Caco-2 (cell line): ENCODE measurements at regions not wholly inside any gene's neighbourhood (a gene's known extent, or its start where the extent isn't known, plus 50 kb on each side); places are given as distances from the start of the nearest gene placed in this dataset.

Source experiments
- BruUV-seq: library from RNA; stranded (reverse); fragments of 400-500 nt; replicated peaks from 2 replicates; lab custom pipeline; 2021; lab: Mats Ljungman, UMichigan
- CTCF ChIA-PET: fragments of 300-600 bp; sonication (Branson Sonifier 250); formaldehyde crosslinking; loops from one replicate; lab custom pipeline; 2022; ENCODE audit warnings: antibody characterized with exemption; lab: Charles Lee
- POLR2A ChIA-PET: fragments of 300-600 bp; sonication (Branson Sonifier 250); formaldehyde crosslinking; loops from one replicate; lab custom pipeline; 2022; ENCODE audit warnings: antibody characterized with exemption; lab: Charles Lee
- DNase-seq, 2 experiments: peaks; one replicate each; pipeline versions ENCODE4 v3.0.0 to v3.0.0-alpha.2; 2020 to 2022
- H3K27me3 ChIP-seq: replicated peaks from 2 replicates; pipeline ENCODE4 v1.6.0; 2011; ENCODE audit warnings: low read length; ENCODE audit not compliant: control insufficient read depth, insufficient read depth
- H3K36me3 ChIP-seq: 2 replicates; pipeline ENCODE4 v1.5.1; 2011; ENCODE audit warnings: low read length; ENCODE audit not compliant: control insufficient read depth, insufficient read depth
- H3K4me1 ChIP-seq: fragments of 250-450 bp; sonication (Bioruptor Pico); 2 replicates; pipeline ENCODE4 v1.5.1; 2020; ENCODE audit warnings: mild to moderate bottlenecking
- H3K4me3 ChIP-seq: 2 replicates; pipeline ENCODE4 v1.5.1; 2011; ENCODE audit warnings: low read depth, mild to moderate bottlenecking, control low read depth, low read length
- H3K9me3 ChIP-seq: fragments of 250-450 bp; sonication (Bioruptor Pico); 2 replicates; pipeline ENCODE4 v1.5.1; 2020; ENCODE audit warnings: mild to moderate bottlenecking, moderate library complexity
- H3K27ac Mint-ChIP-seq: one replicate; pipeline ENCODE4 v1.8.0; 2022; ENCODE audit warnings: mixed read lengths; ENCODE audit not compliant: unreplicated experiment
- H3K27me3 Mint-ChIP-seq: one replicate; pipeline ENCODE4 v1.8.0; 2022; ENCODE audit warnings: mixed read lengths; ENCODE audit not compliant: insufficient read depth, unreplicated experiment
- H3K36me3 Mint-ChIP-seq: one replicate; pipeline ENCODE4 v1.8.0; 2022; ENCODE audit warnings: mild to moderate bottlenecking, mixed read lengths; ENCODE audit not compliant: insufficient read depth, unreplicated experiment
- H3K4me1 Mint-ChIP-seq: one replicate; pipeline ENCODE4 v1.8.0; 2022; ENCODE audit warnings: low read depth, mixed read lengths; ENCODE audit not compliant: unreplicated experiment
- H3K4me3 Mint-ChIP-seq: one replicate; pipeline ENCODE4 v1.8.0; 2022; ENCODE audit warnings: mild to moderate bottlenecking, moderate library complexity, mixed read lengths; ENCODE audit not compliant: unreplicated experiment
- H3K9me3 Mint-ChIP-seq: one replicate; pipeline ENCODE4 v1.8.0; 2022; ENCODE audit warnings: mixed read lengths; ENCODE audit not compliant: unreplicated experiment
- CTCF ChIP-seq, 2 experiments: fragments of 200-600 bp in 1 of 2; IDR thresholded peaks; 1 replicate in 1 of 2; 2 replicates in 1 of 2; pipeline versions ENCODE4 v1.5.1 to v1.8.0; 2011 to 2022; ENCODE audit warnings: antibody characterized with exemption in 1 of 2, control low read depth in 1 of 2, inconsistent platforms in 1 of 2, low read depth in 1 of 2, low read length in 1 of 2, mild to moderate bottlenecking in 1 of 2, moderate library complexity in 1 of 2; ENCODE audit not compliant: insufficient read depth in 1 of 2, severe bottlenecking in 1 of 2, unreplicated experiment in 1 of 2
- intact Hi-C: fragments of 100-400 bp; cut with micrococcal nuclease; formaldehyde crosslinking; loops from one replicate; pipeline ENCODE4 v1.10.0; 2022; ENCODE audit not compliant: unreplicated experiment

- Mint-ChIP-seq H3K27me3 (no peaks in the 10 kb centered on the region), H3K36me3 (peaks cover 6% of the 10 kb centered on the region), H3K27ac (no peak overlapping the region), H3K4me1 (peaks cover 13% of the 10 kb centered on the region), H3K9me3 (peaks cover 10% of the 10 kb centered on the region), H3K4me3 (no peak overlapping the region)
- intact Hi-C loops = loop anchor here (2.0 kb wide), 1 partner anchor 737 kb away; no protein-coding TSS in a partner anchor
- no peak for DNase-seq
- no TSS peak for BruUV-seq
- Histone ChIP-seq H3K27me3 (no peaks in the 10 kb centered on the region), H3K36me3 (no peaks in the 10 kb centered on the region), H3K4me1 (peaks cover 36% of the 10 kb centered on the region), H3K9me3 (peaks cover 2% of the 10 kb centered on the region; the same call in 1 of the 2 replicates), H3K4me3 (no peak overlapping the region)
- TF ChIP-seq CTCF (IDR thresholded peaks at IDR 0.05; ENCODE audit: insufficient read depth in 1 of 2, low read depth in 1 of 2, low read length in 1 of 2, severe bottlenecking in 1 of 2, unreplicated experiment in 1 of 2) = no peak
- ChIA-PET CTCF (no interaction called here), POLR2A (no interaction called here)
These were observed 147.8 kb upstream of the MMADHC start for GRCh38 chr2:149735237-149735958.

DNA sequence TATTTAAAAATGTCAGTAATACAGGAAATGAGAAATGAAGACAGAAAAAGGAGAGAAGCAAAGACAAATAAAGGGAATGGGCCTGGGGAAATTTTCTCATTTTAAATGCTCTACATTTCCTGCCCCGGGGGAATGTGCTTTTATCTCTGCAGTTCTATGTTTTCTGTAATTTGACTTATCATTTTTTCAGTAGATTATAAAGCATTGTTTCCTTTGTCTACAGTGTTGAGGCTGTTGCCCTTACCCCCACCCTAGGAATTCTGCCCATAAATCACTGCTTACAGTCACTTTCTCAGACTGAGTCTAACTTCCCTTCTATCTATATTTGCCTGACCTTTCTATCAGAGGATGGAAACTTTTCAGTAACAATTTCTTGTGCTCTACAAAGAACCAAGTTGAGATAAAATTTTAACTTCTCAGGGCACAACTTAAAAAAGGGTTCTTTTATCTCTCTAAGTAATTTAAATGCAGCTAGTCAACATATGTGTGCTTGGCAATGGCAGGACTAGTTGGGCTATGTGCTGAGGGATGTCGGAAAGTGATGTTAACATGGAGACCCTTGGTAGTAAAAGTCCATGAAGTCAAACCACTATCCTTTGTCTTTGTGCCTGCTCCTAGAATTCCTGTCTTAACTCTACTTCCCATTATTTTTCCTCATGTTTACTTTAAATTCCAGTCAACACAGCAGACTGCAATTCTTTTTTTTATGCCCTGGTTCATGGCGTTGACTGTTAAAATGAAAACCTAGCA lies 146.5 kb upstream of the MMADHC start:
- intact Hi-C loops = loop anchor here (2.0 to 5.0 kb wide), 3 partner anchors 253 to 753 kb away; partner anchors contain the start of gene RND3
- H3K9me3 ChIP-seq = peaks cover 2% of the 10 kb centered on the region; the same call in 1 of the 2 replicates
- BruUV-seq = no TSS peak
- ChIA-PET CTCF (no interaction called here), POLR2A (no interaction called here)
- Mint-ChIP-seq H3K27ac (peak overlapping the region; percentile 25), H3K9me3 (peaks cover 9% of the 10 kb centered on the region), H3K4me3 (no peak overlapping the region), H3K36me3 (peaks cover 3% of the 10 kb centered on the region), H3K27me3 (no peaks in the 10 kb centered on the region), H3K4me1 (peaks cover 13% of the 10 kb centered on the region)
- no peaks in the 10 kb centered on the region for H3K36me3 ChIP-seq
- H3K27me3 ChIP-seq = no peaks in the 10 kb centered on the region
- H3K4me3 ChIP-seq = no peak overlapping the region
- no peak for TF ChIP-seq CTCF (IDR thresholded peaks at IDR 0.05; ENCODE audit: insufficient read depth in 1 of 2, low read depth in 1 of 2, low read length in 1 of 2, severe bottlenecking in 1 of 2, unreplicated experiment in 1 of 2)
- H3K4me1 ChIP-seq = peaks cover 36% of the 10 kb centered on the region
- DNase-seq = peak; percentile 75 to 78

DNA sequence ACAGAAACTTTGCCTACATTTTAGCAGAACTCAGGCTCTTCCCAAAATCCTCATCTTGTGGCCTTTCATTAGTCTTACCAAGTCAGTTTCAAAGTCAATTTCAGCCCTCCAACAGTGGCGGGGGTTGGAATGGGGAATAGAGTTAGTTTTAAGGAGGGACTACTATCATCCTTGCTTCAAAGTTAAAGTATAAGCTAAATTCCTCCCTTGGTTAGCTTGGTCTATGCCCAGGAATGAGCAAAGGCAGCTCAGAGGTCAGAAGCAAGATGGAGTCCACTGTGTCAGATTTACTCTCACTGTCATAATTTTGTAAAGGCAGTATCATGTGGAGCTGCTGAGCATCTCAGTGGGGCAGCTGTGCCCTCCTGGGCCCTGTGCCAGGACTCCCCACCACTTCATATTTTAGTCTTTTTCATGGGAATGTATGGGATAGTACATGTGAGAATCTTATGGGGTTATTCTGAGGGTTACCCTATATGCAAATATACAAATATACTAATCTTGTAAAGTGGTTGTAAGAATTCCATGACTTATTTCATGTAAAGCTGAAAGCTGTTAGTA lies 145.2 kb upstream of the MMADHC start:
- H3K27me3 Mint-ChIP-seq = no peaks in the 10 kb centered on the region
- POLR2A ChIA-PET = no interaction called here

More for the DNA sequence above, 145.2 kb upstream of the MMADHC start:
- Histone ChIP-seq H3K4me1 (peaks cover 36% of the 10 kb centered on the region), H3K9me3 (peaks cover 2% of the 10 kb centered on the region; the same call in 1 of the 2 replicates), H3K36me3 (no peaks in the 10 kb centered on the region), H3K4me3 (no peak overlapping the region), H3K27me3 (no peaks in the 10 kb centered on the region)
- intact Hi-C loops = loop anchor here (5.0 kb wide), 2 partner anchors 254 to 754 kb away; partner anchors contain the start of gene RND3
- no peaks in the 10 kb centered on the region for H3K36me3 Mint-ChIP-seq
- CTCF ChIA-PET = no interaction called here
- H3K27ac Mint-ChIP-seq = no peak overlapping the region
- no peak for DNase-seq
- no TSS peak for BruUV-seq
- peaks cover 13% of the 10 kb centered on the region for H3K4me1 Mint-ChIP-seq
- TF ChIP-seq CTCF (IDR thresholded peaks at IDR 0.05; ENCODE audit: insufficient read depth in 1 of 2, low read depth in 1 of 2, low read length in 1 of 2, severe bottlenecking in 1 of 2, unreplicated experiment in 1 of 2) = no peak
- no peaks in the 10 kb centered on the region for H3K9me3 Mint-ChIP-seq
- no peak overlapping the region for H3K4me3 Mint-ChIP-seq
